ENCODE measurements at regions not wholly inside any gene's neighbourhood (a gene's known extent, or its start where the extent isn't known, plus 50 kb on each side); places are given as distances from the start of the nearest gene placed in this dataset.
"Not testable (repeated sequence)": the region's sequence is repeated elsewhere in the genome, so short reads cannot be mapped to it uniquely, and the experiment has no call there.

DNA sequence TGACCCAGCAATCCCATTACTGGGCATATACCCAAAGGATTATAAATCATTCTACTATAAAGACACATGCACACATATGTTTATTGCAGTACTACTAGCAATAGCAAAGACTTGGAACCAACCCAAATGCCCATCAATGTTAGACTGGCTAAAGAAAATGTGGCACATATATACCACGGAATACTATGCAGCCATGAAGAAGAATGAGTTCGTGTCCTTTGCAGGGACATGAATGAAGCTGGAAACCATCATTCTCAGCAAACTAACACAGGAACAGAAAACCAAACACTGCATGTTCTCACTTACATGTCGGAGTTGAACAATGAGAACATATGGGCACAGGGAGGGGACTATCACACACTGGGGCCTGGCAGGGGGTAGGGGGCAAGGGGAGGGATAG lies 183.0 kb downstream of the HACE1 start:
- not testable (repeated sequence) for DNase-seq

DNA sequence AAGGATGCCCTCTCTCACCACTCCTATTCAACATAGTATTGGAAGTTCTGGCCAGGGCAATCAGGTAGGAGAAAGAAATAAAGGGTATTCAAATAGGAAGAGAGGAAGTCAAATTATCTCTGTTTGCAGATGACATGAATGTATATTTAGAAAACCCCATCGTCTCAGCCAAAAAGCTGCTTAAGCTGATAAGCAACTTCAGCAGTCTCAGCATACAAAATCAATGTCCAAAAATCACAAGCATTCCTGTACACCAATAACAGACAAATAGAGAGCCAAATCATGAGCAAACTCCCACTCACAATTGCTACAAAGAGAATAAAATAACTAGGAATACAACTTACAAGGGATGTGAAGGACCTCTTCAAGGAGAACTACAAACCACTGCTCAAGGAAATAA lies 184.6 kb downstream of the HACE1 start:
- DNase-seq, result not testable (repeated sequence)

DNA sequence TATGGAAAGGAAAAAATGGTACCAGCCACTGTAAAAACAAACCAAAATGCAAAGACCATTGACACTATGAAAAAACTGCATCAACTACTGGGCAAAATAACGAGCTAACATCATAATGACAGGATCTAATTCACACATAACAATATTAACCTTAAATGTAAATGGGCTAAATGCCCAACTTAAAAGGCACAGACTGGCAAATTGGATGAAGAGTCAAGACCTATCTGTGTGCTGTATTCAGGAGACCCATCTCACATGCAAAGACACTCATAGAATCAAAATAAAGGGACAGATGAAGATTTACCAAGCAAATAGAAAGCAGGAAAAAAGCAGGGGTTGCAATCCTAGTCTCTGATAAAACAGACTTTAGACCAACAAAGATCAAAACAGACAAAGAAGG lies 186.6 kb downstream of the HACE1 start:
- DNase-seq, result not testable (repeated sequence)

DNA sequence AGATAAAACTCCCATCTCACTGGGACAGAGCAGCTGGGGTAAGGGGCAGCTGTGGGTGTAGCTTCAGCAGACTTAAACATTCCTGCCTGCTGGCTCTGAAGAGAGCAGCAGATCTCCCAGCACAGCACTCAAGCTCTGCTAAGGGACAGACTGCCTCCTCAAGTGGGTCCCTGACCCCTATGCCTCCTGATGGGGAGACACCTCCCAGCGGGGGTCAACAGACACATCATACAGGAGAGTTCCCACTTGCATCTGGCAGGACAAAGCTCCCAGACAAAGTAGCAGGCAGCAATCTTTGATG lies 188.2 kb downstream of the HACE1 start:
- DNase-seq, result not testable (repeated sequence)

- not testable (repeated sequence) for DNase-seq
Measured at GRCh38 chr6:104670834-104671590, 188.7 kb downstream of the HACE1 start.

DNA sequence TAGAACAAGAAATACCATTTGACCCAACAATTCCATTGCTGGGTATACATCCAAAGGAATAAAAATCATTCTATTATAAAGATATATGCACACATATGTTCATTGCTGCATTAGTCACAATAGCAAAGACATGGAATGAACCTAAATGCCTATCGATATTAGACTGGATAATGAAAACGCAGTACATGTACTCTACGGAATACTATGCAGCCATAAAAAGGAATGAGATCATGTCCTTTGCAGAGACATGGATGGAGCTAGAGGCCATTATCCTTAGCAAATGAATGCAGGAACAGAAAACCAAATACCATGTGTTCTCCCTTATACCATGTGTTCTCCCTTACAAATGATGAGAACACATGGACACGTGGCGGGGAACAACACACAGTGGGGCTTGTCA lies 190.2 kb downstream of the HACE1 start:
- no peak for DNase-seq

DNA sequence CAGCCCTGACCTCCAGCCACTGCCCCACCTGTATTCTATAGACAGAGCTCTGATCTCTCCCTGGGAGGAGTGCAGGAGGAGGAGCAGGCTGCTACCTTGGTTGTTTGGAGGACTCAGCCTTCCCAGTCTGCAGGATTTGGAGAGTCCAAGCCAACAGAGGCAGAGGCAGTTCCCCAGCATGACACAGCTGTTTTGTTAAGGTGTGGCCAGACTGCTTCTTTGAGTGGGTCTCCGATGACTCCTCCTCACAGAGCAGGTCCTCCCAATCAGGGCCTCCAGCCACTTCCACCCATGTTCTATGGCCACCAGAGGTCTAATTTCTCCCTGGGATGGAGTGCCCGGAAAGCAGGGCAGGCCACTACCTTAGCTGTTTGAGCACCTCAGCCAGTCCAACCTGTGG lies 203.5 kb downstream of the HACE1 start:
- no peak for DNase-seq

DNA sequence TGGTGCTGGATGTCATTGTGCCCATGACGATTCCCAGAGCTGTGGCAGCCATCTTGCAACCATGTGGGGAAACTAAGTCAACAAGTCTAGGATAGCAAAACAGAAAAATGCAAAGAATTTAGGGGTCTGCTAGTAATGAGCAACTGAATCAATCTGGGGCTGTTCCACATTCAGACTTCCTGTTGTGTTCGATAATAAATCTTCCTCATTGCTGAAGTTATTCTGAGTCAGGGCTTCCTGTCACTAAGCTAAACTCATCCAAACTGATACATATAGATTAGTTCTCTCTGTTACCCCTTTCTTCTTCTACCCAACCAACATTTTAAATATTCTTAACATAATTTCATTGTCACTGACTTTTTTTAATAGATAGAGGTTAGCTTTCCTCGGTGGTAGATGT lies 205.9 kb downstream of the HACE1 start:
- DNase-seq, result peak in 1 of 5 donors; percentile 4

- DNase-seq, result no peak
Measured at GRCh38 chr6:104648347-104648746, 211.4 kb downstream of the HACE1 start.

DNA sequence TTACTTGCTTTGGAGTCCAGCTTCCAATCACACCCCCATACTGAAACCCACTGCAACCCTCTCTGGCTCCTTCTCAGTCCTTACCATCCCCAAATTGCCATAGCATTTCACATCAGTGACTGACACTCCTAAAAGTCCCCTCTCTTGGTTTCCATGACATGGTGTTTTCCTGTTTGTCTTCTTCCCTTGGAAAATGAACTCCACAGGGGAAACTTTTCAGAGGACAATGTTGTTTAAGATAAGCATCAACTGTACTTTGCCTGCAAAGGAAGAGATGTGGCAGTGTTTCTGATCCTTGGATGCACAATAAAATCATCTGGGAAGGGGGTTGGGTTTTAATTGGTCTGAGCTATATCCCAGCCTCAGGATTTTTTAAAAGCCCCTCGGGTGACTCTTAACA lies 214.9 kb downstream of the HACE1 start:
- no peak for DNase-seq

DNA sequence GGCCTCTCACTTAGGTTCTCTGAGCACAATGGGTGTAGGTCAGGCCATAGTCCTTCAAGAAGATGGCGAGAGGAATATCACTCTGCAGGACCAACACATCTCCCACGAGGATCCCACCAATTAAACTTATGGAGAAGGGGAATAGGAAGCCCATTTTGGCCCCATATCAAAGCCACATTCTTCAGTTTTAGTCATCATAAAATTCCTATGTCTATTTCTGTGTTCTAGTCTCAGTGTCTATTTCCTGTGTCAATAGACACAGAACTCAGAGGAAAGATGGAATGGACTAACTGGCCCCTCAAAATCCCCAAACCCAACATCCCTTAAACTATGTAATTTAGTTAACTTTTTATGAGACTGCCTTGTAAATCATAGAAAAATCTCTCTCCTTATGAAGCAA lies 216.8 kb downstream of the HACE1 start:
- DNase-seq, result no peak

GRCh38 chr6:104640761-104641160 lies 219.0 kb downstream of the HACE1 start:
- DNase-seq, result no peak

- no peak for DNase-seq
Measured at GRCh38 chr6:104640150-104640700, 219.5 kb downstream of the HACE1 start.

- DNase-seq, result peak in 1 of 5 donors; percentile 11
Measured at GRCh38 chr6:104639668-104640067, 220.1 kb downstream of the HACE1 start.

- no peak for DNase-seq
Measured at GRCh38 chr6:104638841-104639290, 220.9 kb downstream of the HACE1 start.

DNA sequence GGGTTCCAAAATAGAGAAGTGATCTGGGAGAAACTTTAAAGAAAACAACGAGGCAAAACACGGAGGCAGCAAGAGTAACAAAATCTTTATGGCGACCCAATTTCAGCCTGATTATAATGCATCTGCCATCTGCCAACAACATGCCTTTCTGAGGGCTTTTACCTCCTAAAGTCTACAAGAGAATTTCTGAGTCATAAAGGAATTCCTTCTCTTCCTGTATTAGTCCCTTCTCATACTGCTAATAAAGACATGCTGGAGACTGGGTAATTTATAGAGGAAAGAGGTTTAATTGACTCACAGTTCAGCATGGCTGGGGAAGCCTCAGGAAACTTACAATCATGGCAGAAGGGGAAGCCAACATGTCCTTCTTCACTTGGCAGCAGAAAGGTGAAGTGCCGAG lies 226.6 kb downstream of the HACE1 start:
- DNase-seq, result no peak

DNA sequence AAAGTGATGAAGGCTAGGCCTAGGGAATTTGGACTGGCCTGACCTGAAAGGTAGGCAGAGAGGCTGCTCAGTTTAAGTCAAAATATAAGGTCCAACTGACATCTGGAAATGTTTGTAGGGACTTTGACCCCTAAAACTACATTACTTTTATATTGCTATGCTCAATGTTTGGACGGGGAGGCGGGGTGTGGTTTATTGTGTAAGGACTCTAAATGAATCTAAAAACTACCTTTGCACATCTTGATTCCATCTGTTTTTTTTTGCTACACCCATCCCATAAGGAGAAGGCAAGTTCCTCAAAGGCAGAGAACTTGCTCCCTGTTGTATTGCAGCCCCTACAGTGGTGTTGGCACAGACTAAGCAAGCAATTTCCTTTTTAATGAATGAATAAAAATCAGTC lies 227.1 kb downstream of the HACE1 start:
- DNase-seq, result no peak

- no peak for DNase-seq
Measured at GRCh38 chr6:104630955-104631354, 228.8 kb downstream of the HACE1 start.

- DNase-seq, result no peak
Measured at GRCh38 chr6:104630522-104630921, 229.2 kb downstream of the HACE1 start.

GRCh38 chr6:104629826-104630225 lies 229.9 kb downstream of the HACE1 start:
- DNase-seq, result no peak

GRCh38 chr6:104625536-104625935 lies 234.2 kb downstream of the HACE1 start:
- DNase-seq, result no peak

DNA sequence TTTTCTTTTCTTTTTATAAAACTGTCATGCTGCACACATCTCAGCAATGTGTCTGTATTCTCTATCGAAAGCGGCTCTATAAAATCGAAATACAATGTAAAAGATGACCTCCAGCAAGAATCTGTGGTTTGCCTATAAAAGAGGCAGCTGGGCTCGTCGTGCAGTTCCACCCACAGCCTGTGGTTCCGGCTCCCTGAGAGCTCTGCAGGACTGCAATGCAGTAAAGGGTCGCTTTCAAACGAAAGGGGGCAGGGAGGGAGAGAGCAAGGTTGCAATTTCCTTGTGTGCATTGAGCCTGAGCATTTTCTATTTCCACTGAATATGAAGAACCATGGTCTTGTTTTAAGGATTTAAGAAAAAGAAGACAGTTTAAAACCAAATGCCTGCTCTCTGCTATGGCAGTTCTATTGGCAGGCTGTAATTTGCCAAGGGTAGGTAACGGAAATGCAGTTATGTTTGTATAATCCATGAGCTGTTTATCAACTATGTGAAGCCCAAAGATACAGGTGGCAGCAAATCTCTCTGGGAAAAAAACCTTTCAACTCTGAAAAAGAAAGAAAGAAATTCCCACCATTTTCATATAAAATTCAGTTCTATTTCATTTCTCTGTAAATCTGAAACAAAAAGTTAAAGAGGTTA lies 236.5 kb downstream of the HACE1 start:
- no peak for DNase-seq

DNA sequence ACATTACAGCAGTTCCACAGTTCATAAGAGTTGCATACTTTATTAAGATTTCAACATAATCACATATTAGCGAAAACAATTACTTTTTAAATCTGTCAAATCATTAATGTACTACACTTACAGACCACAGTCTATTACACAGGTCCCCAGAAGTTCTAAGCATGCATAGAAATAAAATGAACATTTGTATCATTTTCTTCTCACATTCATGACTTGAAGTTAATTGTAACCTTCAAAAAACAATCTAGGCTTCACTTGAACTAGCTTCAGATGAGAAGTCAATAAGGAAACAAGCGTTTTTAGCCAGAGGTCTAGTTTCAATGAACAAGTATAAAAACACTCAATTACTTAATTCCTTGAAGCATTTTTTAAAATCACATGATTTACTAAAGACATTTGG lies 238.3 kb downstream of the HACE1 start:
- no peak for DNase-seq

- DNase-seq, result no peak
Measured at GRCh38 chr6:104617591-104617990, 242.1 kb downstream of the HACE1 start.
